ENCODE measurements at regions not wholly inside any gene's neighbourhood (a gene's known extent, or its start where the extent isn't known, plus 50 kb on each side); places are given as distances from the start of the nearest gene placed in this dataset.

GRCh38 chr7:155869784-155870076 is 57.5 kb upstream of the SHH start:
- no peak for DNase-seq

- DNase-seq: no peak
These were observed 56.9 kb upstream of the SHH start for GRCh38 chr7:155868955-155869783.

- DNase-seq: no peak
These were observed 55.6 kb upstream of the SHH start for GRCh38 chr7:155867734-155868400.

GRCh38 chr7:155867280-155867679 is 55.0 kb upstream of the SHH start:
- DNase-seq: no peak

- no peak for DNase-seq
These were observed 53.7 kb upstream of the SHH start for GRCh38 chr7:155865830-155866525.

- DNase-seq: no peak
These were observed 52.9 kb upstream of the SHH start for GRCh38 chr7:155864991-155865690.

- no peak for DNase-seq
These were observed 52.2 kb upstream of the SHH start for GRCh38 chr7:155864271-155864985.

- DNase-seq: no peak
These were observed 51.5 kb upstream of the SHH start for GRCh38 chr7:155863721-155864151.

GRCh38 chr7:155862123-155862892 is 50.0 kb upstream of the SHH start:
- no peak for DNase-seq

Measured in muscle of arm (tissue), 1 donor.